A673 (cell line): ENCODE measurements at regions not wholly inside any gene's neighbourhood (a gene's known extent, or its start where the extent isn't known, plus 50 kb on each side); places are given as distances from the start of the nearest gene placed in this dataset.

ENCODE experiments used
- BruUV-seq: library from RNA; stranded (reverse); fragments of 400-500 nt; replicated peaks from 2 replicates; lab custom pipeline; 2021; lab: Mats Ljungman, UMichigan
- CTCF ChIA-PET: fragments of 300-600 bp; sonication (Branson Sonifier 250); formaldehyde crosslinking; loops from one replicate; lab custom pipeline; 2022; ENCODE audit warnings: antibody characterized with exemption; lab: Charles Lee
- POLR2A ChIA-PET: fragments of 300-600 bp; sonication (Branson Sonifier 250); formaldehyde crosslinking; loops from one replicate; lab custom pipeline; 2022; ENCODE audit warnings: antibody characterized with exemption; ENCODE audit not compliant: low non-redundant PET; lab: Charles Lee
- DNase-seq: peaks from one replicate; pipeline ENCODE4 v3.0.0-alpha.2; 2015; ENCODE audit warnings: low spot score
- H3K27ac ChIP-seq: fragments of 200-600 bp; sonication (generic); 2 replicates; pipeline ENCODE4 v1.5.1; 2016; ENCODE audit warnings: mixed run types, low read depth, mild to moderate bottlenecking, mixed read lengths, antibody characterized with exemption, low read length; ENCODE audit not compliant: poor library complexity, severe bottlenecking
- H3K27me3 ChIP-seq: fragments of 200-600 bp; sonication (generic); replicated peaks from 2 replicates; pipeline ENCODE4 v1.6.1; 2017; ENCODE audit warnings: mixed run types, low read depth, mild to moderate bottlenecking, mixed read lengths, antibody characterized with exemption, low read length; ENCODE audit not compliant: insufficient read depth, poor library complexity
- H3K36me3 ChIP-seq: fragments of 200-600 bp; sonication (generic); 2 replicates; pipeline ENCODE4 v1.6.1; 2016; ENCODE audit warnings: mixed run types, mild to moderate bottlenecking, mixed read lengths, antibody characterized with exemption, low read length; ENCODE audit not compliant: insufficient read depth, poor library complexity, severe bottlenecking
- H3K4me1 ChIP-seq: fragments of 200-600 bp; sonication (generic); 2 replicates; pipeline ENCODE4 v1.6.1; 2017; ENCODE audit warnings: mixed run types, mild to moderate bottlenecking, mixed read lengths, antibody characterized with exemption, low read length; ENCODE audit not compliant: insufficient read depth, poor library complexity, severe bottlenecking
- H3K4me3 ChIP-seq: fragments of 200-600 bp; sonication (generic); 2 replicates; pipeline ENCODE4 v1.5.1; 2016; ENCODE audit warnings: low read depth, mixed run types, mild to moderate bottlenecking, mixed read lengths, low read length; ENCODE audit not compliant: poor library complexity, severe bottlenecking
- H3K9me3 ChIP-seq: fragments of 200-600 bp; sonication (generic); 2 replicates; pipeline ENCODE4 v1.6.1; 2016; ENCODE audit warnings: mixed run types, low read depth, mild to moderate bottlenecking, mixed read lengths, antibody characterized with exemption, low read length; ENCODE audit not compliant: poor library complexity, severe bottlenecking
- EZH2 ChIP-seq: fragments of 200-600 bp; sonication (generic); IDR thresholded peaks from 2 replicates; pipeline ENCODE4 v1.6.1; 2017; ENCODE audit warnings: borderline replicate concordance, low read depth, mild to moderate bottlenecking, mixed read lengths, antibody characterized with exemption, low read length; ENCODE audit not compliant: poor library complexity, severe bottlenecking
- intact Hi-C: fragments of 100-400 bp; cut with micrococcal nuclease; formaldehyde crosslinking; loops from one replicate; pipeline ENCODE4 v1.10.0; 2022; ENCODE audit not compliant: unreplicated experiment
- TF ChIP-seq, protein P1 (sequence below): fragments of 300-800, 200-600 bp; sonication (generic); conservative IDR thresholded peaks from 2 replicates; pipeline ENCODE4 v1.5.1; 2017; ENCODE audit warnings: low read depth, mild to moderate bottlenecking, antibody characterized with exemption, low read length, moderate library complexity, mixed read lengths

DNA sequence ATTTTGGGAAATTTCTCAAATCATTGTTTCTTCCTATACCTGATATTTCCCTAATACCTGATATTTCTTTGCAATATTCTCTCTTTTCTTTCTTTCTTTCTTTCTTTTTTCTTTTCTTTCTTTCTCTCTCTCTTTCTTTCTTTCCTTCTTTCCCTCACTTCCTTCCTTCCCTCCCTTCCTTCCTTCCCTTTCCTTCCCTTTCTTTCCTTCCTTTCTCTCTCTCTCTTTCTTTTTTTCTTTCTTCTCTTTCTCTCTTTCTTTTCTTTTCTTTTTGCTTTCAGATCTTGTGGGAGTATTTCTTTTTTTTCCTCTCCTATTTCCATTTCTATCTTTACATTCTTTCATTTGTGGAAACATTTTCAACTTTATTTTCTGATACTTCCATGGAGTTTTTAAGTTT, 76.1 kb upstream of the ANKEF1 start:
- Histone ChIP-seq H3K4me3 (no peak overlapping the region), H3K9me3 (no peaks in the 10 kb centered on the region), H3K36me3 (no peaks in the 10 kb centered on the region), H3K27ac (no peak overlapping the region), H3K27me3 (peaks cover 4% of the 10 kb centered on the region), H3K4me1 (no peaks in the 10 kb centered on the region)
- intact Hi-C loops: no loop called here
- no TSS peak for BruUV-seq
- POLR2A ChIA-PET: no interaction called here
- CTCF ChIA-PET: no interaction called here
- no peak for DNase-seq
- TF ChIP-seq, protein P1, sequence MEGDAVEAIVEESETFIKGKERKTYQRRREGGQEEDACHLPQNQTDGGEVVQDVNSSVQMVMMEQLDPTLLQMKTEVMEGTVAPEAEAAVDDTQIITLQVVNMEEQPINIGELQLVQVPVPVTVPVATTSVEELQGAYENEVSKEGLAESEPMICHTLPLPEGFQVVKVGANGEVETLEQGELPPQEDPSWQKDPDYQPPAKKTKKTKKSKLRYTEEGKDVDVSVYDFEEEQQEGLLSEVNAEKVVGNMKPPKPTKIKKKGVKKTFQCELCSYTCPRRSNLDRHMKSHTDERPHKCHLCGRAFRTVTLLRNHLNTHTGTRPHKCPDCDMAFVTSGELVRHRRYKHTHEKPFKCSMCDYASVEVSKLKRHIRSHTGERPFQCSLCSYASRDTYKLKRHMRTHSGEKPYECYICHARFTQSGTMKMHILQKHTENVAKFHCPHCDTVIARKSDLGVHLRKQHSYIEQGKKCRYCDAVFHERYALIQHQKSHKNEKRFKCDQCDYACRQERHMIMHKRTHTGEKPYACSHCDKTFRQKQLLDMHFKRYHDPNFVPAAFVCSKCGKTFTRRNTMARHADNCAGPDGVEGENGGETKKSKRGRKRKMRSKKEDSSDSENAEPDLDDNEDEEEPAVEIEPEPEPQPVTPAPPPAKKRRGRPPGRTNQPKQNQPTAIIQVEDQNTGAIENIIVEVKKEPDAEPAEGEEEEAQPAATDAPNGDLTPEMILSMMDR: no peak
- no peak for TF ChIP-seq EZH2

DNA sequence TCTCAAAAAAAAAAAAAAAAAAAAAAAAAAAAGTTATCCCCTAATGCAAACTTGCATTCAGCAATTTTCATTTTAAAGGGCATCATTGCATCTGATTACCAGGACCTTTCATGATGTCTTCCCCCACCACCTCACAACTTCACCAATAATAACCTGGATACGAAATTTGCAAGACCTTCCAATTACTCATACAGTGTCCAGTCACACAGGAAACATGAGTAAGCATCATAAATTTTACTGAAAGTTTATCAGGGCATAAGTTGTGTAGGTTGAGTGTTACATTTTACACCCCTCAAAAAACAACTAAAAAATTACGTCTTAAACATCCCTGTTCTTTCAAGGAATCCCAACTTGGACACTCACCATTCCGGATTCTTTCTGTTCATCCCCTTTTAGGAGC, 79.1 kb upstream of the ANKEF1 start:
- ChIA-PET POLR2A (no interaction called here), CTCF (no interaction called here)
- no peak for TF ChIP-seq EZH2
- BruUV-seq: no TSS peak
- no peak for DNase-seq
- Histone ChIP-seq H3K36me3 (no peaks in the 10 kb centered on the region), H3K4me3 (no peak overlapping the region), H3K27me3 (peaks cover 4% of the 10 kb centered on the region), H3K4me1 (no peaks in the 10 kb centered on the region), H3K27ac (no peak overlapping the region), H3K9me3 (no peaks in the 10 kb centered on the region)
- intact Hi-C loops: no loop called here

DNA sequence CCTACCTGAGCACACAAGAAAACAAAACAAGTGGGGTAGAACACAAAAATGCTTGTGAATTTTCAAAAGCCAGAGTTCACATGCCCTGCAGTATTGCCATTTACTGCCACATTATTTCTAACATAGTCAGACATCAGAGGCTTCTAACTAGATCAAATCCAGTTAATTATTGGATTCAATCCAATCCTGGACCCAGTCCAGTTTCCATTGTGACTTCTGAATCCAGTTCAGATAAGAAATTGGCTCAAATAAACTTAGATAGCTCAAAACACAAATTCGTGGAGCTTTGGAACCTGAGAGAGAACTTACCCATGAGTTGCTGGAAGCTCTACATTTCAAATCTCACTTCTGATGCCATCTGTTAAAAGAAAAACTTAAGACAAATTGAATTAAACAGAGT, 85.2 kb upstream of the ANKEF1 start:
- POLR2A ChIA-PET: no interaction called here

DNA sequence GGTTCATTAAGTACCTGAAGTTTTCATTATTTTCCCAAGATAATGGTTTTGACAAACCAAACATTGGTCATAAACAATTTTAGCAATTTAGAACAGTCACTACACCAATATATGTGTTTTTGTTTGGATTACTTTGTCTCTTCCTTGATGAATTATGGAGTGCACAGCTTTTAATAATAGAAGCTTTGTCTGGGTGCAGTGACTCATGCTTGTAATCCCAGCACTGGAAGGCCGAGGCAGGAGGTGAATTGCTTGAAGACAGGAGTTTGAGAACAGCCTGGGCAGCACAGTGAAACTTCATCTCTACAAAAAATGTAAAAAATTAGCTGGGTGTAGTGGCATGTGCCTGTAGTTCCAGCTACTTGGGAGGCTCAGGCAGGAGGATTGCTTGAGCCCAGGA, 89.4 kb upstream of the ANKEF1 start:
- CTCF ChIA-PET: no interaction called here
- peak; percentile 39 for DNase-seq
- BruUV-seq: no TSS peak

More for the DNA sequence above, 85.2 kb upstream of the ANKEF1 start:
- no peaks in the 10 kb centered on the region for H3K9me3 ChIP-seq
- TF ChIP-seq EZH2: no peak
- TF ChIP-seq, protein P1: no peak
- H3K4me3 ChIP-seq: no peak overlapping the region
- CTCF ChIA-PET: no interaction called here
- H3K36me3 ChIP-seq: no peaks in the 10 kb centered on the region
- no peak for DNase-seq
- peaks cover 2% of the 10 kb centered on the region for H3K27me3 ChIP-seq
- H3K27ac ChIP-seq: no peak overlapping the region
- BruUV-seq: no TSS peak
- no peaks in the 10 kb centered on the region for H3K4me1 ChIP-seq
- intact Hi-C loops: no loop called here

More for the DNA sequence above, 89.4 kb upstream of the ANKEF1 start:
- POLR2A ChIA-PET: no interaction called here
- Histone ChIP-seq H3K9me3 (no peaks in the 10 kb centered on the region), H3K27me3 (no peaks in the 10 kb centered on the region), H3K4me3 (no peak overlapping the region), H3K27ac (no peak overlapping the region), H3K4me1 (no peaks in the 10 kb centered on the region), H3K36me3 (no peaks in the 10 kb centered on the region)
- intact Hi-C loops: no loop called here
- no peak for TF ChIP-seq EZH2
- TF ChIP-seq, protein P1: no peak
